Cardiac fibroblast (primary cell): ENCODE measurements at regions not wholly inside any gene's neighbourhood (a gene's known extent, or its start where the extent isn't known, plus 50 kb on each side); places are given as distances from the start of the nearest gene placed in this dataset.

Source experiments
- DNase-seq, 2 donors: peaks; one replicate each; pipeline versions ENCODE4 v3.0.0 to v3.0.0-alpha.2; 2010; ENCODE audit warnings: low read depth in 2 of 2
- H3K4me3 ChIP-seq, 2 donors: replicated peaks in 1 of 2; 1 replicate in 1 of 2; 2 replicates in 1 of 2; pipeline ENCODE4 v1.5.1; 2011; ENCODE audit warnings: low read depth in 2 of 2, low read length in 2 of 2, mild to moderate bottlenecking in 2 of 2, moderate library complexity in 1 of 2
- TF ChIP-seq, protein P1 (sequence below): IDR thresholded peaks from one replicate; pipeline ENCODE4 v1.5.1; 2011; ENCODE audit warnings: low read depth, mild to moderate bottlenecking, low read length, inconsistent platforms

DNA sequence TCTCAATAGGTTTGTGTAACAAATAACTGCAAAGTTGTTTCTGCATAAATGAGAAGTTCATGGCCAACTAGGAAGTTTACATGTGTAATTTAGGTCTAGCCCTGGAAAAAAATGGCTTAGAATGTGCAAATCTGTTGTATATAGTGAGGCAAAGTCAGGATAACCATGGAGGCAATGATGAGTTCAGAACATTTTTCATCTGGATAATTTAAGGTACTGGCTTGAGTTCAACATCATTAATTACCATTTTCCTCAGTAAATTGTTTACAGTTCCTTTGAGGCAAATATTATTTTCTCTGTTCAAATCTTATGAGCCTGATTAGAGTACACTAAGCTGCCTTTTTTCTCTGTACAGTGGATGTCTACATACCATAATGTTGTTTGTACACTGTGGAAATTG is 1259.0 kb upstream of the NUDT12 start:
- H3K4me3 ChIP-seq: no peak overlapping the region
- TF ChIP-seq, protein P1, sequence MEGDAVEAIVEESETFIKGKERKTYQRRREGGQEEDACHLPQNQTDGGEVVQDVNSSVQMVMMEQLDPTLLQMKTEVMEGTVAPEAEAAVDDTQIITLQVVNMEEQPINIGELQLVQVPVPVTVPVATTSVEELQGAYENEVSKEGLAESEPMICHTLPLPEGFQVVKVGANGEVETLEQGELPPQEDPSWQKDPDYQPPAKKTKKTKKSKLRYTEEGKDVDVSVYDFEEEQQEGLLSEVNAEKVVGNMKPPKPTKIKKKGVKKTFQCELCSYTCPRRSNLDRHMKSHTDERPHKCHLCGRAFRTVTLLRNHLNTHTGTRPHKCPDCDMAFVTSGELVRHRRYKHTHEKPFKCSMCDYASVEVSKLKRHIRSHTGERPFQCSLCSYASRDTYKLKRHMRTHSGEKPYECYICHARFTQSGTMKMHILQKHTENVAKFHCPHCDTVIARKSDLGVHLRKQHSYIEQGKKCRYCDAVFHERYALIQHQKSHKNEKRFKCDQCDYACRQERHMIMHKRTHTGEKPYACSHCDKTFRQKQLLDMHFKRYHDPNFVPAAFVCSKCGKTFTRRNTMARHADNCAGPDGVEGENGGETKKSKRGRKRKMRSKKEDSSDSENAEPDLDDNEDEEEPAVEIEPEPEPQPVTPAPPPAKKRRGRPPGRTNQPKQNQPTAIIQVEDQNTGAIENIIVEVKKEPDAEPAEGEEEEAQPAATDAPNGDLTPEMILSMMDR: no peak
- no peak for DNase-seq

DNA sequence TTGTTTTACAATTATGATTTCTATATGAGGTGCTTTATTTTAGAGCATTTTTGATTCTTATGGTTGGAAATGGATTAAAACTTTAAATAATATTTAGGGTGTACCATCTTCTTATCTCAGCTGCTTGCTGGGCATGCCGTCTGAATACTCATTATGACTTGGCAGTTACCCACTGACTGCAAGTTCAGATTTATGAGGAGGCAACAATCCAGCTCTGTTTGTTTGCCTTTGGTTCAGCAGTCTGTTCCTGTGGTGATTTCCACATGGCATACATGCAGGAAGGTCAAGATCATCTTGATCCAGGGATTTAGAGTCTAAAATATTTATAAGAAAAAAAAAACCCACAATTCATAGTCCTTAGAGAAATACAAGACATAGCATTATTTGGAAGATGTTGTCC is 1254.5 kb upstream of the NUDT12 start:
- DNase-seq: no peak
- TF ChIP-seq, protein P1: no peak
- no peak overlapping the region for H3K4me3 ChIP-seq

DNA sequence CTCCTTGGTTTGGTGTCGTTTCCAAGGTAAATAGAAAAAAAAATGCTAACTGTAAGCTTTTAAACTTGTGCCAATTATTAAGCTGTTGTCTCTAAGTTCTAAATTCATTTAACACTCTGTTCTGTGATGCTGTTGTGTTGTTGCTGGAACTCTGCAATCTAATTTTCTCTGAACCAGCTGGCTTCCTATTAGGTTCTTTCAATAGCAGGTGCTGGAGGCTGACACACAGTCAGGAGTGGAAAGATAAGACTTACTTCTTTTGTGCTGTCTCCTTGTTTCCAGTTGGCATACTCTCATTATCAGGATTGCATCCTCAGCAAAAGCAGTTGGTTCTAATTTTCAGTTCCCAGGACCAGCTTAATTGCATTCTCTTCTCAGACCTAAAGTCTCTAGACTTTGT is 1252.6 kb upstream of the NUDT12 start:
- TF ChIP-seq, protein P1: no peak
- no peak for DNase-seq
- no peak overlapping the region for H3K4me3 ChIP-seq

GRCh38 chr5:104800440-104801048 is 1238.0 kb upstream of the NUDT12 start:
- TF ChIP-seq, protein P1: peak; percentile 16
- DNase-seq: peak in 1 of 2 donors; percentile 2
- no peak overlapping the region for H3K4me3 ChIP-seq

DNA sequence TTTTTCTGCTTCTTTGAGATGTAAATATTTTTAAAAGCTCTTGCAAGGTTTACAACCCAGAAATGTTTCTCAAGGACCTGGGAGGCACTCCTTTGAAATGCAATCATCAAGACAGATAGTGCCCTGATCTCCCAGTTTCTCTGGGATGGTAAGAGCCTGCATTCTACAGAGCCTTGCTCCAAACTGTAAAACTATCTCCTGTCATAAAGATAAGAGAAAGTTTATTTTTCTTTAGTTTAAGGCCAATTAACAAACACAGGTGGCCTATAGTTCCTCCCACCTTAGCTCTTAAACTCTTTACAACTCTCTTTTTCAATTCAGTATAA is 1231.1 kb upstream of the NUDT12 start:
- no peak for DNase-seq
- TF ChIP-seq, protein P1: no peak
- no peak overlapping the region for H3K4me3 ChIP-seq

DNA sequence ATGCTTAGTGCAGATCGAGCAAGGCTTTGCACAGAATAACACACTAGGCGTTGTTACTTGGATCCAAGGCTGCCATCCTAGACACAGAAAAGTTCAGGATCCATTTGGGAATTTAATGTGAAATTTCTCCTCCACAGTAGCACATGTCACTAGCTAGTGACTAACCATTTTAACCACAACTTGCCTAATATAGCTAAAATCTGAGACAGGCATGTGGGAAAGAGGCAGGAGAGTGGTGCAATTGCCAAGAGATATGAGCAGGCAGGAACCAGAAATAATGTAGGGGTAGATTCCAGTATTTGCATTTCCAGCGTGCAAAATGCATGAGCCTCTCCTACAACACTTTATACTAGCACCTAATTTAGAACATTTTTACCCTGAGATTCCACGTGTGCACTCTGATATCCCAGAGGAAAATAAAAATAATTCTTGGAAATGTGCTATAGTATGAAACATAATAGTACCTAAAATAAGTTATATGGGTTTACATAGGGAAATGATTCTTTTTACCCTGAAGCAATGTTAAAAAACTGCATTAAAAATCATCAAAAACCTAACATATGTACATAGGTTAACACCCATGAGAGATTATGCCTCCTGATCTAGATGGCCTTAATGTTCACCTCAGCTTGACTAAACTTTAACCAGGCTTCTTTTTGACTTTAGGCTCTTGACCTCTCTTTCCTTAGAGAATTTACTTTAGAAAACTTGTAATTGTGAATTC is 1230.6 kb upstream of the NUDT12 start:
- H3K4me3 ChIP-seq: no peak overlapping the region
- TF ChIP-seq, protein P1: no peak
- peak in 1 of 2 donors; percentile 14 for DNase-seq
